GM12878 (cell line): ENCODE measurements at regions not wholly inside any gene's neighbourhood (a gene's known extent, or its start where the extent isn't known, plus 50 kb on each side); places are given as distances from the start of the nearest gene placed in this dataset.
A peak's percentile ranks its signal among the peaks of the same experiment; 100 is the strongest.

Experiments
- CREB1 ChIP-seq: IDR thresholded peaks from 2 replicates; pipeline ENCODE4 v1.6.1; 2012; ENCODE audit warnings: low read depth, mild to moderate bottlenecking, inconsistent platforms
- CREM ChIP-seq: IDR thresholded peaks from 2 replicates; pipeline ENCODE4 v1.6.1; 2014; ENCODE audit warnings: antibody characterized with exemption, low read depth
- CTCF ChIP-seq, 3 experiments: IDR thresholded peaks in 2 of 3; conservative IDR thresholded peaks in 1 of 3; 2 replicates each; pipeline ENCODE4 v1.5.1; 2011; ENCODE audit warnings: low read depth in 3 of 3, low read length in 3 of 3, mild to moderate bottlenecking in 3 of 3, control low read depth in 2 of 3, moderate library complexity in 2 of 3, inconsistent platforms in 1 of 3, mixed read lengths in 1 of 3; ENCODE audit not compliant: control insufficient read depth in 2 of 3, insufficient read depth in 1 of 3; ENCODE audit errors: extremely low read depth in 1 of 3
- MLLT1 ChIP-seq: fragments of 450-650 bp; IDR thresholded peaks from 2 replicates; pipeline ENCODE4 v1.6.1; 2016; ENCODE audit warnings: mild to moderate bottlenecking
- POLR2A ChIP-seq: IDR thresholded peaks from 2 replicates; pipeline ENCODE4 v1.6.1; 2011; ENCODE audit warnings: low read depth, mild to moderate bottlenecking, low read length
- SMAD5 ChIP-seq: IDR thresholded peaks from 2 replicates; pipeline ENCODE4 v1.6.1; 2016; ENCODE audit warnings: antibody characterized with exemption, low read depth
- SMC3 ChIP-seq: IDR thresholded peaks from 2 replicates; pipeline ENCODE4 v1.6.1; 2011; ENCODE audit warnings: low read length, improper control_type of control experiment, borderline replicate concordance
- ZNF274 ChIP-seq: IDR thresholded peaks from one replicate; pipeline ENCODE4 v1.8.0; 2011; ENCODE audit not compliant: insufficient read length, insufficient read depth

DNA sequence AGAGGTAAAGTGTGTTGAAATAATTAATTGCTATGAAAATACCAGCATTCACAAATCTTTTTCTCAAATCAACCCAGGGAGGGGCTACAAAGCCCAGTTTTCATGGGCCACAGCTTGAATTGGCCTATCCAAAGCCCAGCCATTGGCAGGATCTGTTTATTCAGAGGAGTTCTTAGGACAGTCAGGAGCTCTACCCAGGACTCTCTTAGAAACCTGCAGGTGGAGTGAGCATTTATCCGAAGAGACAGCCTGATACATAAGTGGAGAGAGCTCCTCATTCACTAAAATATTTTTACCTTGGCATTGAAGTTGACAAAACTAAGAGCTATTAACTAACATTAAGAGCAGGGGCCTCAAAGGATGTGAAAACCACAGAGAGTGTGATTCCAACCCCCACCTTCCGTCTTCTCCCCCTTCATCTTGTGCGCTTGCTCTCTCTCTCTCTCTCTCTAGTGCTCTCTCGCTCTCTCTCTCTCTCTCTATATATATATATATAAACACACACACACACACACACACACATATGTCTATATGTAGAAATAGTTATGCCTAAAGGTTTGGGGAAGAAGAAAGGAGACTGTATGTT is 315.5 kb downstream of the SNAPC1 start:
- TF ChIP-seq ZNF274, result no peak
- TF ChIP-seq CTCF (IDR thresholded peaks at IDR 0.05 in 2 of 3, conservative IDR thresholded peaks at IDR 0.05 in 1 of 3; ENCODE audit: control insufficient read depth in 2 of 3, extremely low read depth in 1 of 3, insufficient read depth in 1 of 3, low read depth in 3 of 3, low read length in 3 of 3), result no peak
- no peak for TF ChIP-seq POLR2A
- TF ChIP-seq CREM, result peak; percentile 64
- TF ChIP-seq MLLT1, result no peak
- TF ChIP-seq SMAD5, result no peak
- TF ChIP-seq CREB1, result peak; percentile 52; the same call in 1 of the 2 replicates
- no peak for TF ChIP-seq SMC3
